ENCODE measurements at regions not wholly inside any gene's neighbourhood (a gene's known extent, or its start where the extent isn't known, plus 50 kb on each side); places are given as distances from the start of the nearest gene placed in this dataset.
A peak's percentile ranks its signal among the peaks of the same experiment; 100 is the strongest.
"Not testable (repeated sequence)": the region's sequence is repeated elsewhere in the genome, so short reads cannot be mapped to it uniquely, and the experiment has no call there.

DNA sequence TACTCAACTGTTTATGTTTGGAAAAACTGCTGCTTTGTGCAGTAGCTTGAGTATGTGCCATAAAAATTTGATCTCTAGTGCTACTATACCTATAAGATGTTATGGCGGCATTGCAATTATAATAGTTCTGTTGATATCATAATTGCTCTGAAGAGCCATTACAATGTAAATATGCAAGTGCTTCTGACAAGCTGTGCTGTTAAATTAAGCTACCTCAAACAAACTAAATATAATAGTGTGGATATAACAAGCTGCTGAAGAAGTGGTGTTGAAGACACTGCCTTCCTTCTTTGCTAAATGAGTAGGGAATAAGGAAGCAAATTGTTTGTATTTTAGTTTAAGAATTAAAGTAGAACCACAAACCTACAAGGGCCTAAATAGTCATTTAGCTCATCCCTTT lies 301.0 kb upstream of the MIS18BP1 start:
- H3K27me3 Mint-ChIP-seq (ENCODE audit: low read depth, unreplicated experiment), result no peaks in the 10 kb centered on the region
- Histone ChIP-seq H3K9ac (ENCODE audit: low read length) (no peak overlapping the region), H3K9me3 (ENCODE audit: insufficient read depth, low read depth, low read length) (peaks cover 6% of the 10 kb centered on the region), H4K20me1 (ENCODE audit: insufficient read depth, low read length) (no peaks in the 10 kb centered on the region), H3K4me2 (ENCODE audit: low read length) (no peak overlapping the region), H3K4me1 (ENCODE audit: insufficient read depth, low read length) (no peaks in the 10 kb centered on the region), H3K27me3 (ENCODE audit: insufficient read depth, low read length) (no peaks in the 10 kb centered on the region), H3K27ac (ENCODE audit: low read depth, low read length) (no peak overlapping the region), H3K36me3 (ENCODE audit: insufficient read depth, low read length) (no peaks in the 10 kb centered on the region), H2AFZ (ENCODE audit: low read depth, low read length) (no peak overlapping the region), H3K4me3 (ENCODE audit: insufficient read depth, low read depth, low read length) (no peak overlapping the region), H3K79me2 (ENCODE audit: insufficient read depth, low read length) (no peaks in the 10 kb centered on the region)
- DNase-seq (ENCODE audit: low read depth), result no peak
- H3K4me1 Mint-ChIP-seq (ENCODE audit: low read depth, unreplicated experiment), result peaks cover 3% of the 10 kb centered on the region
- H3K36me3 Mint-ChIP-seq (ENCODE audit: low read depth, unreplicated experiment), result no peaks in the 10 kb centered on the region
- peaks cover under 1% of the 10 kb centered on the region for H3K9me3 Mint-ChIP-seq (ENCODE audit: unreplicated experiment)
- no peak overlapping the region for H3K27ac Mint-ChIP-seq (ENCODE audit: unreplicated experiment)
- H3K4me3 Mint-ChIP-seq (ENCODE audit: unreplicated experiment), result no peak overlapping the region
- no peak for TF ChIP-seq EZH2 (IDR thresholded peaks at IDR 0.05; ENCODE audit: insufficient read depth, low read length)
- TF ChIP-seq, protein P1, sequence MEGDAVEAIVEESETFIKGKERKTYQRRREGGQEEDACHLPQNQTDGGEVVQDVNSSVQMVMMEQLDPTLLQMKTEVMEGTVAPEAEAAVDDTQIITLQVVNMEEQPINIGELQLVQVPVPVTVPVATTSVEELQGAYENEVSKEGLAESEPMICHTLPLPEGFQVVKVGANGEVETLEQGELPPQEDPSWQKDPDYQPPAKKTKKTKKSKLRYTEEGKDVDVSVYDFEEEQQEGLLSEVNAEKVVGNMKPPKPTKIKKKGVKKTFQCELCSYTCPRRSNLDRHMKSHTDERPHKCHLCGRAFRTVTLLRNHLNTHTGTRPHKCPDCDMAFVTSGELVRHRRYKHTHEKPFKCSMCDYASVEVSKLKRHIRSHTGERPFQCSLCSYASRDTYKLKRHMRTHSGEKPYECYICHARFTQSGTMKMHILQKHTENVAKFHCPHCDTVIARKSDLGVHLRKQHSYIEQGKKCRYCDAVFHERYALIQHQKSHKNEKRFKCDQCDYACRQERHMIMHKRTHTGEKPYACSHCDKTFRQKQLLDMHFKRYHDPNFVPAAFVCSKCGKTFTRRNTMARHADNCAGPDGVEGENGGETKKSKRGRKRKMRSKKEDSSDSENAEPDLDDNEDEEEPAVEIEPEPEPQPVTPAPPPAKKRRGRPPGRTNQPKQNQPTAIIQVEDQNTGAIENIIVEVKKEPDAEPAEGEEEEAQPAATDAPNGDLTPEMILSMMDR (IDR thresholded peaks at IDR 0.05; ENCODE audit: insufficient read depth, low read depth, low read length), result no peak
- FAIRE-seq, result no peak

DNA sequence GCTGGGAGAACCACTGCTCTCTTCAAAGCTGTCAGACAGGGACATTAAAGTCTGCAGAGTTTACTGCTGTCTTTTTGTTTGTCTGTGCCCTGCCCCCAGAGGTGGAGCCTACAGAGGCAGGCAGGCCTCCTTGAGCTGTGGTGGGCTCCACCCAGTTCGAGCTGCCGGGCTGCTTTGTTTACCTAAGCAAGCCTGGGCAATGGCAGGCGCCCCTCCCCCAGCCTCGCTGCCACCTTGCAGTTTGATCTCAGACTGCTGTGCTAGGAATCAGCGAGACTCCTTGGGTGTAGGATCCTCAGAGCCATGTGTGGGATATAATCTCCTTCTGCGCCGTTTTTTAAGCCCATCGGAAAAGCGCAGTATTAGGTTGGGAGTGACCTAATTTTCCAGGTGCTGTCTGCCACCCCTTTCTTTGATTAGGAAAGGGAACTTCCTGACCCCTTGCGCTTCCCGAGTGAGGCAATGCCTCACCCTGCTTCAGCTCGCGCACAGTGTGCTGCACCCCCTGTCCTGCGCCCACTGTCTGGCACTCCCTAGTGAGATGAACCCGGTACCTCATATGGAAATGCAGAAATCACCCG lies 298.3 kb upstream of the MIS18BP1 start:
- not testable (repeated sequence) for H3K27ac Mint-ChIP-seq (ENCODE audit: unreplicated experiment); H3K9ac ChIP-seq (ENCODE audit: low read length); H3K27ac ChIP-seq (ENCODE audit: low read depth, low read length)

DNA sequence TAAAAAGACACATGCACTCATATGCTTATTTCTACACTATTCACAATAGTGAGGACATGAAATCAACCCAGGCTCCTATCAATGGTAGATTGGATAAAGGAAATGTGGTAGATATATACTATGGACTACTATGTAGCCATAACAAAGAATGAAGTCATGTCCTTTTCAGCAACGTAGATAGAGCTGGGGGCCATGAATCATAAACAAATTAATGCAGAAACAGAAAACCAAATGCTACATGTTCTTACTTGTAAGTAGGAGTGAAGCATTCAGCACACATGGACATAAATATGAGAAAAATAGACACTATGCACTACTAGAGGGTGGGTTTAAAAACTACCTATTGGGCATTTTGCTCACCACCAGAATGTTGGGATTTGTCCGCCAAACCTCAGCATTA lies 278.0 kb upstream of the MIS18BP1 start:
- FAIRE-seq, result no peak
- TF ChIP-seq EZH2 (IDR thresholded peaks at IDR 0.05; ENCODE audit: insufficient read depth, low read length), result no peak
- TF ChIP-seq, protein P1 (IDR thresholded peaks at IDR 0.05; ENCODE audit: insufficient read depth, low read depth, low read length), result no peak

More for the DNA sequence above, 298.3 kb upstream of the MIS18BP1 start:
- not testable (repeated sequence) for H3K36me3 ChIP-seq (ENCODE audit: insufficient read depth, low read length); H2AFZ ChIP-seq (ENCODE audit: low read depth, low read length); H3K27me3 ChIP-seq (ENCODE audit: insufficient read depth, low read length); FAIRE-seq; H4K20me1 ChIP-seq (ENCODE audit: insufficient read depth, low read length); H3K9me3 ChIP-seq (ENCODE audit: insufficient read depth, low read depth, low read length); H3K4me1 ChIP-seq (ENCODE audit: insufficient read depth, low read length); DNase-seq (ENCODE audit: low read depth); H3K79me2 ChIP-seq (ENCODE audit: insufficient read depth, low read length); H3K27me3 Mint-ChIP-seq (ENCODE audit: low read depth, unreplicated experiment); H3K36me3 Mint-ChIP-seq (ENCODE audit: low read depth, unreplicated experiment); H3K4me3 ChIP-seq (ENCODE audit: insufficient read depth, low read depth, low read length); H3K4me2 ChIP-seq (ENCODE audit: low read length); H3K4me1 Mint-ChIP-seq (ENCODE audit: low read depth, unreplicated experiment); H3K9me3 Mint-ChIP-seq (ENCODE audit: unreplicated experiment)
- H3K4me3 Mint-ChIP-seq (ENCODE audit: unreplicated experiment), result peak overlapping the region; percentile 30

More for the DNA sequence above, 278.0 kb upstream of the MIS18BP1 start:
- Histone ChIP-seq H3K27me3 (ENCODE audit: insufficient read depth, low read length) (no peaks in the 10 kb centered on the region), H2AFZ (ENCODE audit: low read depth, low read length) (no peak overlapping the region), H4K20me1 (ENCODE audit: insufficient read depth, low read length) (no peaks in the 10 kb centered on the region), H3K4me2 (ENCODE audit: low read length) (no peak overlapping the region), H3K9me3 (ENCODE audit: insufficient read depth, low read depth, low read length) (peaks cover 1% of the 10 kb centered on the region), H3K9ac (ENCODE audit: low read length) (no peak overlapping the region), H3K27ac (ENCODE audit: low read depth, low read length) (no peak overlapping the region), H3K4me3 (ENCODE audit: insufficient read depth, low read depth, low read length) (no peak overlapping the region), H3K79me2 (ENCODE audit: insufficient read depth, low read length) (no peaks in the 10 kb centered on the region), H3K4me1 (ENCODE audit: insufficient read depth, low read length) (no peaks in the 10 kb centered on the region), H3K36me3 (ENCODE audit: insufficient read depth, low read length) (no peaks in the 10 kb centered on the region)
- Mint-ChIP-seq H3K4me3 (ENCODE audit: unreplicated experiment) (no peak overlapping the region), H3K27ac (ENCODE audit: unreplicated experiment) (no peak overlapping the region), H3K4me1 (ENCODE audit: low read depth, unreplicated experiment) (no peaks in the 10 kb centered on the region), H3K27me3 (ENCODE audit: low read depth, unreplicated experiment) (peaks cover 2% of the 10 kb centered on the region), H3K9me3 (ENCODE audit: unreplicated experiment) (no peaks in the 10 kb centered on the region), H3K36me3 (ENCODE audit: low read depth, unreplicated experiment) (no peaks in the 10 kb centered on the region)
- no peak for DNase-seq (ENCODE audit: low read depth)
